ENCODE measurements at regions not wholly inside any gene's neighbourhood (a gene's known extent, or its start where the extent isn't known, plus 50 kb on each side); places are given as distances from the start of the nearest gene placed in this dataset.

DNA sequence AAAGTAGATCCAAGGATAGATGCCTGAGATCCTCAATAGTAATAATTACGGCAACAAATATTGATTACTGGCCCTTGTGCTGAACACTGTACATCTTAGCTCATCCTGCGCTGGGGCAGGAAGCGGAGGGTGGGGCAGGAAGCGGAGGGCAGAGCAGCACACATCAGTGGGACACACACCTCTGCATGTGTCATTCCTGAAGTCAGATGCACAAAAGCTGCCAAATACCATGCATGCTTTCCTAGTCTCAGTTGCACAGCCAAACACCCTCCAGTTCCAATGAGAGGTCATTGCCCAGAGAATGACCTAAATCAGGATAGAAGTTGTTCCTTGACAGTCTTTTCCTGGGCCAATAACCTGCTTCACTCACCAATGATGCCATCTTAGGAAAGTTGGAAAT lies 74.4 kb upstream of the FOXC1 start:
- Histone ChIP-seq H3K27ac (ENCODE audit: low read depth, low read length) (no peak overlapping the region), H3K4me3 (ENCODE audit: low read depth, low read length) (no peak overlapping the region), H3K9ac (ENCODE audit: low read depth, low read length) (no peak overlapping the region), H3K27me3 (ENCODE audit: control insufficient read depth, insufficient read depth, low read length) (no peaks in the 10 kb centered on the region), H3K9me3 (ENCODE audit: control insufficient read depth, insufficient read depth, low read length) (no peaks in the 10 kb centered on the region), H3K36me3 (ENCODE audit: control insufficient read depth, insufficient read depth, low read length) (no peaks in the 10 kb centered on the region), H3K4me1 (ENCODE audit: control insufficient read depth, insufficient read depth, low read length) (0 out of 2 replicates have a peak, but pooled peaks cover 4% of the 10 kb centered on the region)

DNA sequence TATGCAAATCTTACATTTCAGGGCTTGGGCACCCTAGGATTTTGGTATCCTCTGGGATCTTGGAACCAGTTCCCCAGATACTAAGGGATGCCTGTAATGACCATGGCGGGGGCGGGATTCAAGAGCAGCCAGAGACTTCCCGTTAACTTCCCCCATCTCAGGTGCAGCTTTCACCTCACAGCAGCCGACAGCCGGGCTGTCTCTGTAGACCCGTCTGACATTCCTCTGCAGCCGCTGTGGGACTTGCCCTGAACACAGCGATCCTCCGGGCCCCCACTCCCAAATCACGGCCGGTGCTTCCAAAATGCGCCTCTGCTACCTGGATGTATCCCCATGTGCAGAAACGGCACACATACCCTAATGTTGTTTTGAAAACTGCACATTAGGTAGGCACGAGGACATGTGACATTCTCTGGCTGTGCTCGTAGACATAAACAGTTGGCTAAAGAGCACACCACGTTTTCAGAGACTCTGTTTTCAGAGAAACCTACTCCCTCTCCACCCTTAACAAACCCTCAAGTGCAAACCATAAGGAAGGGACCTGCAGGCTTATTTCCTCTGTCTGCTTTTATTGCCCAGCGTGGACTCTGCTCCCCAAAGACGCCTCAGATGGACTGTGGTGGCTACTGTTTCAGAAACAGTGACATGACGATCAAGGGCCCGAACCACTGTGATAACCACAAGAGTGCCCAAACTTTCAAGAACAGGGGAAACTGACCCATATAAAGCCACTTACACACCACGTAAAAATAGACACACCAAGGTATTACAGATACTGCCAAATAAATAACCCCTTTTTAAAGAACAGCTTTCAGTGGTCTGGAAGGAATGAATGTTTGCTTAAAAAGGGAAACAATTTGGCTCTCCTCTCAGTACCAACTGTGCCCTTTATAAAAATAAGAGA lies 72.9 kb upstream of the FOXC1 start:
- no peaks in the 10 kb centered on the region for H3K36me3 ChIP-seq (ENCODE audit: control insufficient read depth, insufficient read depth, low read length)
- H3K27ac ChIP-seq (ENCODE audit: low read depth, low read length) = no peak overlapping the region
- no peak overlapping the region for H3K4me3 ChIP-seq (ENCODE audit: low read depth, low read length)
- no peaks in the 10 kb centered on the region for H3K27me3 ChIP-seq (ENCODE audit: control insufficient read depth, insufficient read depth, low read length)
- H3K4me1 ChIP-seq (ENCODE audit: control insufficient read depth, insufficient read depth, low read length) = 0 out of 2 replicates have a peak, but pooled peaks cover 4% of the 10 kb centered on the region
- H3K9ac ChIP-seq (ENCODE audit: low read depth, low read length) = no peak overlapping the region
- H3K9me3 ChIP-seq (ENCODE audit: control insufficient read depth, insufficient read depth, low read length) = no peaks in the 10 kb centered on the region

DNA sequence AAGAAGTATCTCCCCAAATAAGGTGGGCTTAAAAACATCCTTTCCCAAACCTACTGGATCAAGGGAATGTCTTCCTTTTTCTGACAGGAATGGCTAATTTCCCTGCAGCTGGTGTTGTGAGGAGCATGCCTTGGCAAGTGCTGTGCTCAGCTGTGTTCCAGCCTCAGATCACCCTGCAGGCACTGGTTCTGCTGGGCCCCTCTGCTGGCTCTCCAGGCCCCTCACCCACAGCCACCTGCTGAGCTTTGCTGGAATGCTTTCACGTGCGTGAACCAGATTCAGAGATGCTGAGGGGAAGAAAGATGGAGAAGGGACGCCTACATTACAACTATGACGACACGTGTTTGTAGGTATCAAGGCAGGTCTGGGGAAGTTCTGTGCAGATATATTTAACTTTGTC lies 71.3 kb upstream of the FOXC1 start:
- Histone ChIP-seq H3K27ac (ENCODE audit: low read depth, low read length) (no peak overlapping the region), H3K9me3 (ENCODE audit: control insufficient read depth, insufficient read depth, low read length) (no peaks in the 10 kb centered on the region), H3K4me1 (ENCODE audit: control insufficient read depth, insufficient read depth, low read length) (0 out of 2 replicates have a peak, but pooled peaks cover 4% of the 10 kb centered on the region), H3K9ac (ENCODE audit: low read depth, low read length) (no peak overlapping the region), H3K4me3 (ENCODE audit: low read depth, low read length) (no peak overlapping the region), H3K27me3 (ENCODE audit: control insufficient read depth, insufficient read depth, low read length) (no peaks in the 10 kb centered on the region), H3K36me3 (ENCODE audit: control insufficient read depth, insufficient read depth, low read length) (no peaks in the 10 kb centered on the region)

DNA sequence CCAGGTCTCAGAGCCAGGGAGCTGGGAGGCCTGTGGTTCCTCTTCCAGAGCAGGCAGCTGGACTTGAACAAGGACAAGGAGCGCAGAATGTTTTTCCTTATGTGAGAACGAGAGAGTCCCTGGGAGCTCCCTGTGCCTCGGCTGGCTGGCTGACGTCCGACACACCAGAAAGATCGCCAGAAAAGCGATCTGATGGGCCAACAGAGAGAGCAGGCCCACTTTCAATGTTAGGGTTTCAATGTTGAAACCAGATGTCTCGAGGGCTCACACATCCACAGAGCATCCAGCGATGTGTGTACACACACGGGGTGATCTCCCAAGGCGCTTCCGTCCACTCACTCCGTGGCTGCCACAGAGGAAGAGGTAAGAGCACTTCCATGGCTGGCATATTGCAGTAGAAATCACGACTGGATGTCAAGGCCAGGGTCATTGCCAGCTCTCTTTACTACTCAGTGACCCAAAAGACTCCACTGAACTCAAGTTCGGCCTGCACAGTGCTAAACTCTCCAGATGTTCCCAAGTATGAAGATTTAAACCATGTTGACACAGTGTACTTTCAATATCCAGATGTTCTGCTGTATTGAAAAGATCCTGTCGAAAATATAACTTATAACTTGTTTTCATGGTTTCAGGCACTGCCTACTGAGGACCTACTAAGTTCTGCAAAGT lies 70.8 kb upstream of the FOXC1 start:
- no peak overlapping the region for H3K27ac ChIP-seq (ENCODE audit: low read depth, low read length)
- no peaks in the 10 kb centered on the region for H3K36me3 ChIP-seq (ENCODE audit: control insufficient read depth, insufficient read depth, low read length)
- H3K9ac ChIP-seq (ENCODE audit: low read depth, low read length) = no peak overlapping the region
- no peak overlapping the region for H3K4me3 ChIP-seq (ENCODE audit: low read depth, low read length)
- 0 out of 2 replicates have a peak, but pooled peaks cover 4% of the 10 kb centered on the region for H3K4me1 ChIP-seq (ENCODE audit: control insufficient read depth, insufficient read depth, low read length)
- no peaks in the 10 kb centered on the region for H3K27me3 ChIP-seq (ENCODE audit: control insufficient read depth, insufficient read depth, low read length)
- H3K9me3 ChIP-seq (ENCODE audit: control insufficient read depth, insufficient read depth, low read length) = no peaks in the 10 kb centered on the region

DNA sequence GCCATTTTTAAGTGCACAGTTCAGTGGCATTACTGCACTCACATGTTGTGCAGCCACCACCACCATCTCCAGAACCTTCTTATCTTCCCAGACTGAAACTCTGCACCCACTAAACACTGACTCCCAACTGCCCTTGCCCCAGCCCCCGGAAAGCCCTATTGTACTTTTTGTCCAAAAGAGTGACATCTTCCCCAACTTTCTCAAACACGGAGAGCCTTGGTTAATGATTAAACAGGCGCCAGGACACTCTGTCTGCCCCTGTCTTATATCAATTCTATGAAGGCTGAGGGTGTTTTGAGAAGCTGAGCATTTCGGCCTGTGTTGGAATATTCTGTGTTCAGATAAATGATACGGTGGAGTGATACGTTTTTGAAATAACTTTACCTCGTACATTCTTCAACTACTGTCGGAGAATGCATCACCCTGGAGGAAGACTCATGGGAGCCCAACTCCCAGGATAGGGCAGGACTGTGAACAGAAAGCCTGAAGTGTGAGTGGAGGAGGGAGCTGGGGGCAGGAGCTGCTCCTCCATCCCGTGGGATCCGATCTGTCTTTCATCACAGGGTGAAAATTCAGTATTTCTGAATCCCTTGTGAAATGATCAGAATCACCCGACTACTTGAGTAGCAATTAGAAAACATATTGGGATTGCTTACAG lies 68.7 kb upstream of the FOXC1 start:
- Histone ChIP-seq H3K4me3 (ENCODE audit: low read depth, low read length) (no peak overlapping the region), H3K36me3 (ENCODE audit: control insufficient read depth, insufficient read depth, low read length) (no peaks in the 10 kb centered on the region), H3K4me1 (ENCODE audit: control insufficient read depth, insufficient read depth, low read length) (0 out of 2 replicates have a peak, but pooled peaks cover 4% of the 10 kb centered on the region)

DNA sequence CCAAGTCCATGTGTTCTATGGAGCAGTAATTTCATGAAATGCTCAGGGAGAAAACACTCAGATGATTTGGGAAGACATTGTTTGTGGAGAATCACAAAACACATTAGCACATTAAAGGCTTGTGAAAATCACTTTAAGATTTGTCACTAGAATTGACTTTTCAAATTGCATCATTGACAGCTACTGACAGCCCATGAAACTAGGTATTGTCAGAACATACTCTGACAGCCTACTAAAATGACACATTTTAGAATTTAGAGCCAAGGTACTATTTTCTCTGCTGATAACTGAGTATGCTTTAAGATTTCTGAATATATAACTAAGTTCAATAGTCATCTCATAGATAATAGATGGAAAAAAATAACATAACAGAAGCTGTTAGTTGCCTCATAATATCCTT lies 67.4 kb upstream of the FOXC1 start:
- no peak overlapping the region for H3K9ac ChIP-seq (ENCODE audit: low read depth, low read length)
- H3K27me3 ChIP-seq (ENCODE audit: control insufficient read depth, insufficient read depth, low read length) = no peaks in the 10 kb centered on the region
- 0 out of 2 replicates have a peak, but pooled peaks cover 4% of the 10 kb centered on the region for H3K4me1 ChIP-seq (ENCODE audit: control insufficient read depth, insufficient read depth, low read length)
- H3K27ac ChIP-seq (ENCODE audit: low read depth, low read length) = no peak overlapping the region
- H3K4me3 ChIP-seq (ENCODE audit: low read depth, low read length) = no peak overlapping the region
- H3K36me3 ChIP-seq (ENCODE audit: control insufficient read depth, insufficient read depth, low read length) = no peaks in the 10 kb centered on the region
- no peaks in the 10 kb centered on the region for H3K9me3 ChIP-seq (ENCODE audit: control insufficient read depth, insufficient read depth, low read length)

More for the DNA sequence above, 68.7 kb upstream of the FOXC1 start:
- Histone ChIP-seq H3K27me3 (ENCODE audit: control insufficient read depth, insufficient read depth, low read length) (no peaks in the 10 kb centered on the region), H3K9ac (ENCODE audit: low read depth, low read length) (no peak overlapping the region), H3K27ac (ENCODE audit: low read depth, low read length) (no peak overlapping the region), H3K9me3 (ENCODE audit: control insufficient read depth, insufficient read depth, low read length) (no peaks in the 10 kb centered on the region)

DNA sequence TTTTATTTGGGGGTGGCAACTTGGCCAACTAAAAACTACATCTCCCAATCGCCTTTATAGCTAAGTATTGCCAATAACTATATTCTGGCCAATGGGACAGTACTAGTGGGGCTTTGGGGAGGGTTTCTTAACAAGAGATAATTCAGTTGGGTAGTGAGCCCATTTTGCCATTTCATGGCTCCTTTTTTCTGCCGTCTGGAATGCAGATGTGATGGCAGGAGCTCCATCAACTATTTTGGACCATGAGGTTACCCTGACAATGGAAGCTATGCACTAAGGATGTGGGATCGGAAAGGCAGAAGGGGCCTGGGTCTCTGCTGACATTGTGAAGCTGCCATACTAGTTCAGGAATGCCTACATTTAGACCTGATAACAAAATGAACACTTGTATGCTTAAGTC lies 67.0 kb upstream of the FOXC1 start:
- no peaks in the 10 kb centered on the region for H3K36me3 ChIP-seq (ENCODE audit: control insufficient read depth, insufficient read depth, low read length)
- H3K4me3 ChIP-seq (ENCODE audit: low read depth, low read length) = no peak overlapping the region
- no peak overlapping the region for H3K27ac ChIP-seq (ENCODE audit: low read depth, low read length)
- no peak overlapping the region for H3K9ac ChIP-seq (ENCODE audit: low read depth, low read length)
- H3K27me3 ChIP-seq (ENCODE audit: control insufficient read depth, insufficient read depth, low read length) = no peaks in the 10 kb centered on the region
- H3K4me1 ChIP-seq (ENCODE audit: control insufficient read depth, insufficient read depth, low read length) = 0 out of 2 replicates have a peak, but pooled peaks cover 4% of the 10 kb centered on the region
- no peaks in the 10 kb centered on the region for H3K9me3 ChIP-seq (ENCODE audit: control insufficient read depth, insufficient read depth, low read length)

DNA sequence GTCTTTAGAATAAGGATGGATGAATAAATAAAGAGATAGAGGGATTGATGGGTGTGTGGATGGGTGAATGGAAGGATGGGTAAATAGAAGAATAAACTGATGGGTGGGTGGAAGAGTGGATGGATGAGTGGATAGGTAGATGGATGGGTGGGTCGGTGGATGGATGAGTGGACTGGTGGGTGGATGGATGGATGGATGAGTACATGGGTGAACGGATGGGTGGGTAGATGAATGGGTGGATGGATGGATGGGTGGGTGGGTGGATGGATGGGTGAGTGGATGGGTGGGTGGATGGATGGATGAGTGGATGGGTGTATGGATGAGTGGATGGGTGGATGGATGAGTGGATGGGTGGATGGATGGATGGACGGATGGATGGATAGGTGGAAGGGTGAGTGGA lies 65.7 kb upstream of the FOXC1 start:
- Histone ChIP-seq H3K9ac (ENCODE audit: low read depth, low read length) (no peak overlapping the region), H3K27ac (ENCODE audit: low read depth, low read length) (no peak overlapping the region), H3K27me3 (ENCODE audit: control insufficient read depth, insufficient read depth, low read length) (no peaks in the 10 kb centered on the region), H3K4me3 (ENCODE audit: low read depth, low read length) (no peak overlapping the region), H3K36me3 (ENCODE audit: control insufficient read depth, insufficient read depth, low read length) (no peaks in the 10 kb centered on the region), H3K4me1 (ENCODE audit: control insufficient read depth, insufficient read depth, low read length) (no peaks in the 10 kb centered on the region), H3K9me3 (ENCODE audit: control insufficient read depth, insufficient read depth, low read length) (no peaks in the 10 kb centered on the region)

DNA sequence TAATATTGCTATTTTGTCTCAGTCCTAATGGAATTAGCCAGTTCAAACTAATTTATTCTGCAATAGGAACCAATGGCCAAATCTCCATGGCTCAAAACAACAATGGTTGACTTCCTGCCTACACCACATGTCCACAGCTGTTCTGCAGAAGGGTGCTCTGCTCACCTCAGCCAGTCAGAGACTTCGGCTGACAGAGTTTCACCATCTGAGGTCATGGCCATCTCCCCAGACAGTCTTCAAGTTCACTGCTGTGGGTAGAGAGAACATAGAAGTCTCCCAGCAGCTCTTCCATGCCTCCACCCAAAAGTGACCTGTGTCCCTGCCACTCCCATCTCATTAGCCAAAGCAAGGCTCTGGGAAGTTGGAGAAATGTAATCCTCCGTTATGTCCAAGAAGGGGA lies 65.1 kb upstream of the FOXC1 start:
- Histone ChIP-seq H3K4me3 (ENCODE audit: low read depth, low read length) (no peak overlapping the region), H3K9me3 (ENCODE audit: control insufficient read depth, insufficient read depth, low read length) (no peaks in the 10 kb centered on the region), H3K27ac (ENCODE audit: low read depth, low read length) (no peak overlapping the region), H3K27me3 (ENCODE audit: control insufficient read depth, insufficient read depth, low read length) (no peaks in the 10 kb centered on the region), H3K36me3 (ENCODE audit: control insufficient read depth, insufficient read depth, low read length) (no peaks in the 10 kb centered on the region), H3K9ac (ENCODE audit: low read depth, low read length) (no peak overlapping the region), H3K4me1 (ENCODE audit: control insufficient read depth, insufficient read depth, low read length) (no peaks in the 10 kb centered on the region)

DNA sequence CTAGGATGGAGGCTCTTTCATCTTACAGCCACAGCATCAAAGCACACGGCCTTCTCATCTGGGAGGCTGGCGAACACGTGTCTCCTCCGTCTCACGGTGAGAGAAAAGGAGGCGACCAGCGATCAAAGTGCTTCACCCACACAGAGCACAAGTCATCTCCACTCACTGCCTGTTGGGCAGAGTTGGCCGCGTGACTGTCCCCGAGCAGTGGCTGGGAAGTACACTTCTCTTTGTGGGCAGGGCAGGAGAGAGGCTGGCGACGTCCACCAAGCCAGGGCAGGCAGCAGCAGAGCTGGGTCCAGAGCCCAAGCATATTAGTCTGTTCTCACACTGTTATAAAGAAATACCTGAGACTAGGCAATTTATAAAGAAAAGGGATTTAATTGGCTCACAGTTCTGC lies 64.1 kb upstream of the FOXC1 start:
- Histone ChIP-seq H3K4me1 (ENCODE audit: control insufficient read depth, insufficient read depth, low read length) (no peaks in the 10 kb centered on the region), H3K9me3 (ENCODE audit: control insufficient read depth, insufficient read depth, low read length) (no peaks in the 10 kb centered on the region), H3K27me3 (ENCODE audit: control insufficient read depth, insufficient read depth, low read length) (no peaks in the 10 kb centered on the region), H3K27ac (ENCODE audit: low read depth, low read length) (no peak overlapping the region), H3K36me3 (ENCODE audit: control insufficient read depth, insufficient read depth, low read length) (no peaks in the 10 kb centered on the region), H3K9ac (ENCODE audit: low read depth, low read length) (no peak overlapping the region), H3K4me3 (ENCODE audit: low read depth, low read length) (no peak overlapping the region)

DNA sequence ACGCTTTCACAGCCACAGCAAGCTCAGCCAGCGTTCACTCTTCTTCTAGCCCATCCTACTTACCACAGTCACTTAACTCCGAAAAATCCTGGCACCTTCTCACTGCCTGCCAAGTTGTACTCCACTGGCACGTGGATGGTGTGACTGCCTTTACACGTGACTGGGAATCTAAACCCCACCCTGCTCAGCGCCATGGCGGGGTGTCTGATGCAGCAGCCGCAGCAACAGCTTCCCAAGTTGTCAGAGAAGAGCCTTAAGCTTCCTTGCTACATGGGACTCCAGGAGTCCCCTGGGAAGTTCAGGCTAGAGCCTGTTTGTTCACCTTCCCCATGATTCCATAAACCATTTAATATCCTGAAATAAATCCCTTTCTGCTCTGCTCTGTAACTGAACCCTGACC lies 61.9 kb upstream of the FOXC1 start:
- no peaks in the 10 kb centered on the region for H3K4me1 ChIP-seq (ENCODE audit: control insufficient read depth, insufficient read depth, low read length)
- H3K27me3 ChIP-seq (ENCODE audit: control insufficient read depth, insufficient read depth, low read length) = no peaks in the 10 kb centered on the region
- no peak overlapping the region for H3K4me3 ChIP-seq (ENCODE audit: low read depth, low read length)
- no peaks in the 10 kb centered on the region for H3K9me3 ChIP-seq (ENCODE audit: control insufficient read depth, insufficient read depth, low read length)
- no peaks in the 10 kb centered on the region for H3K36me3 ChIP-seq (ENCODE audit: control insufficient read depth, insufficient read depth, low read length)
- no peak overlapping the region for H3K27ac ChIP-seq (ENCODE audit: low read depth, low read length)
- no peak overlapping the region for H3K9ac ChIP-seq (ENCODE audit: low read depth, low read length)
